Left forelimb (tissue), 1 donor: ENCODE measurements at regions not wholly inside any gene's neighbourhood (a gene's known extent, or its start where the extent isn't known, plus 50 kb on each side); places are given as distances from the start of the nearest gene placed in this dataset.

ENCODE experiments used
- DNase-seq: peaks from one replicate; pipeline ENCODE4 v3.0.0-alpha.2; 2018; ENCODE audit warnings: low spot score

DNA sequence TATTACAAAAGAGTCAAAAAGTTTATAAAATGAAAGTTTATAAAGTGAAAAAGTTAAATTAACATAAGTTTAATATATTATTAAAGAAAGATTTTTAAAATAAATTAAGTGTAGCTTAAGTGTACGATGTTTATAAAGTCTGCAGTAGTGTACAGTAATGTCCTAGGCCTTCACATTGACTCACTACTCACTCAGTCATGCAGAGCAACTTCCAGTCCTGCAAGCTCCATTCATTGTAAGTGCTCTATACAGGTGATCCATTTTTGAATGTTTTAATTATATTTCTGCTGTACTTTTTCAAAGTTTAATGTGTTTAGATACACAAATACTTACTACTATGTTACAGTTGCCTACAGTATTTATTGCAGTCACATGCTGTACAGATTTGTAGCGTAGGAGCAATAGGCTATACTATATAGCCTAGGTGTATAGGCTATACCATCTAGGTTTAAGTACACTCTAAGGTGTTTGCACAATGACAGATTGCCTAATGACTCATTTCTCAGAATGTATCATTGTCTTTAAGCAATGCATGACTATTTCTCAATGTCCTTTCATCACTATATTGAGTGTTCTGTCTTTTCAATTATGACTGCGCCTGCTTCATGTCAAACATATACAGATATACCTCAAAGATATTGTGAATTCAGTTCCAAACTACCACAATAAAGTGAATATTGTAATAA is 1110.3 kb upstream of the MAP3K7 start:
- DNase-seq: no peak

DNA sequence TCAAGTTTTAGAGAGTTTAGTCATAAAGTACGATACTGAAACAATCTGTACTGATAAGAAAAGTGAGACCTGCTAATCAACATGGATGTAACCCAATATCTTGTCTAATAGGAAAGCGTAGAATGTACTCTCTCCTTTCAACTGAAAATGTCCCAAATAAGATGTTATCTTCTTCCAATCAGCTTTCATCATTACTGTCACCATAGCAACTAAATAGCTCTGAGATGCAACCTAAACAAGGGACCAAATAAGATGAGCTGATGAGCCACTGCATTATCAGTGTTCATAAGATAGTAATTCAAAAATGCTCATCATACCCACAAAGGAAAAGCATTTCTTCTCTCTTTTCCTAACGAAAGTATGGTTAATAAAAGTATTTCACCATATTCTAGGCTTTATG is 1108.3 kb upstream of the MAP3K7 start:
- no peak for DNase-seq

DNA sequence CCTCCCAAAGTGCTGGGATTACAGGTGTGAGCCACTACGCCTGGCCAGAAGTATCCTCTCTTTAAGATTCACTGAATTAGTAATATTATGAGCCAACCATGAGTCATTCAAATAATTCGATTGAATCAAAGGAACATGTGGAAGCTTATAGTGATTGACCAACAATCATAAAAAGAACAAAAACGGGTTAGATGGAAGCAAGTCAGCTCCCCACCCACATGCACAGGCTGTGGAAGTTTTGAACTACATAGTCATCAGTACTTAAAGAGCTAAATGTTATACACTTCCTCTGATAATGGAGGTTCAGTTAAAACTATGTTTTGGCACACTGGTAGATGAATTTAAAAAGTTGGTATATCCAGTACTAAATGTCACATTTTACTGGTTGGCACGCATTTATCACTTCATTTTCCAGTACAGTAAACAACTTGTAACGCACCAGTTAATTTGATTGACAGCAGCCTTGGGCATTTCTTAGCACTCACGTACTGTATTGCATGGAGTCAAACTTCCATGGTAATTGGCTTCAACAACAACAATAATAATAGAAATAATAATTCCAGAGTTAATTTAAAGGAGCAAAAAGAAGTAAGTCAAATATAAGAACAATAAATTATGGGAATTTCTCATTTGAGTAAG is 1107.3 kb upstream of the MAP3K7 start:
- DNase-seq: no peak

GRCh38 chr6:91691449-91691848 is 1104.6 kb upstream of the MAP3K7 start:
- no peak for DNase-seq

DNA sequence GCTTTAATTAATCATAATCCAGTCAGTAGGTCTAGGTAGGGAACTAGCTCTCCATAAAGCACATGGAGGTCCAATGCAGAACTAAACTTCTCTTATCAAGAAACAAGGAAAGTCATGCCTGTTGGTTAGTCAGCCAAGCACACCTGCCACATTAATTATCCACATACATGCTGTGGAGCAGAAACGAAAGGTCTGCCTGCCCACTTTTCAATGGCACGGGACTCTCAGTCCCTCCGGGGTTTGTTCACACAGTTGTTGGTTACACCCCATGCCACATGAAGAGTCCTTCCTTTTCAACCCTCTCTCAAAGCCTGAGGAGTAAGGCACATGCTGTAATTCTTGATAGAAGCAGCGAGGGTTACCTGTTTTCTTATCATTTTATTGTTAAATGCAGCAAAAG is 1096.4 kb upstream of the MAP3K7 start:
- no peak for DNase-seq

DNA sequence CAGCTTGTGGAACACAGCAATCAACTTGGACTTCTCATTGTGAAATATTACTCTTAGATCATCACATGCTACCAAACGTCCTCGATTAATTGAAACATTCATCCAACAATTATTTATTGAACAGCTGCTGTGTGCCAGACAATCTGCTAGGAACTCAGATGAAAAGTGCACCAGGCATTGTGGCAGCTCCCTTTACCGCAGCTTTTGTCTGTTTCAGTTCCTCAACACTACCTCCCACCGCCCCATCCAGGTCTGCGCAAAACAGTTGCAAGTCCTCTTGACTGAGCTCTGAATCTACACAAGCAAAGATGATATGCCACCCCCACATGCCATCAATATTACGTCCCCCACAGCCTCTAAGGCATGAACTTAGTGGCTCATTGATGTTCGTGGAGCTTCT is 1094.4 kb upstream of the MAP3K7 start:
- DNase-seq: no peak

- no peak for DNase-seq
These were observed 1092.0 kb upstream of the MAP3K7 start for GRCh38 chr6:91678679-91679446.

- no peak for DNase-seq
These were observed 1085.3 kb upstream of the MAP3K7 start for GRCh38 chr6:91672201-91672600.

DNA sequence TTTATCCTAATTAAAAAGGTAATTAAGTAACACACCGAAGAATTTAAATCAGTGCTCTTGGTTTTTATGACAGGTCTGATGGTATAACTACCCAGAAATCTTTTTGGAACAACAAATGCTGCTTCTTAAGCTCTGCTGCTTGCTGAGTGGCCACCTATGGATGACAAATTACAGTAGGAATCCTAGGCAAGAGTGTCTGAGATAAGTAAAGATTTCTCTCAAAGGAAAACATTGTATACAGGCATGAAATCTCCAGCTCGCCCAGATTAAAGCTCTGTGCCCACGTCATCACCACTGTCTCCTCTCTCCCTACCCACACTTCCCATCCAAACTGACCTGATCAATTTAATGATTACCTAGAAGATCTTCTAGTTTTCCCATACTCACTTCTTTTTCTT is 1083.0 kb upstream of the MAP3K7 start:
- no peak for DNase-seq

GRCh38 chr6:91669154-91669870 is 1082.4 kb upstream of the MAP3K7 start:
- DNase-seq: peak; percentile 68

- DNase-seq: no peak
These were observed 1080.7 kb upstream of the MAP3K7 start for GRCh38 chr6:91667596-91667995.

DNA sequence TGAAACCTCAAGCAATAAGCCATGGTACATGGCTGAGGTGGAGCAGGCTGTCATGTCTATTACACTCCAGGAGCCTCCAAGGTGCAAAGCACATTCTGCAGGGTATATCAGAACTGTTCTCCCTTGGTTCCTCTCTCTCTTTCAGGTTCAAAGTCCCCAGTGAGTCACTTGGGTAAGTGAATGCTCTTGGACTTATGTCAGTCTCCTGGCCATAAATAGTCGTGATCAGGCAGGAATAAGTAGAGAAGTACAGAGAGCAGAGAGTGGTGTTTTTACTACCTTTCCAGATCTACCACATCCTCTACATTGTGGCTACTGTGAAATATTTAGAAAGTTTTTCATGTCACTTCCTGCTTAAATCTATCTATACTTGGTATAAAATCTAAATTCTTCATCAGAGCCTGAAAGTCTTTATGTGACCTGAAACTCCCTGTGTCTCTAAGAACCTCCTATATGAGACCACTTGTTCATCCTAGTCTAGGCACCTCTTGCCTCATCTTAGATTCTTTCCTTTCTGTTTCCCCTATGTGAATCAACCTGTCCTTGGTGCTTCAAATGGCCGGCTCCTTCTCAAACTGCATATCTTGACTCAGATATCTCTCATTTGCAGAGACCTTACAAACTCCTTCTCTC is 1077.6 kb upstream of the MAP3K7 start:
- DNase-seq: no peak

DNA sequence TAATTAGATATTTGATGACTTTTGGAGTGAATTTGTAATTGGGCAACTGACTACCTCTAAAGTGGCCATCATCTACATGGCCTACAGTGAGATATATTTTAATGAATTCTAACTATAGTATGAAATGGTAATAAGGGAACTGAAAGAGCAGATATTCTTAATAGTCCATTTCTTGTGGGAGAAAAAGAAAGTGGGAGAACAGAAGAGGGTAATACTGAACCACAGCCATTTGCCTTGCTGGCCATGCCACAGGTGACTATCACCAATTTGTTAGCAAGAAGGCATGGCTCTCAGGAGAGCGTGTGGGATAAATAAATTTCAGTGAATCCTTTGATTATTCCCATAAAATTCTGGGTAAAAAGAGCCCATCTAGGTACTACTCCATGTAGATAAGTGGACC is 1074.0 kb upstream of the MAP3K7 start:
- DNase-seq: no peak

- DNase-seq: no peak
These were observed 1073.0 kb upstream of the MAP3K7 start for GRCh38 chr6:91659891-91660290.

- DNase-seq: no peak
These were observed 1067.9 kb upstream of the MAP3K7 start for GRCh38 chr6:91654793-91655192.

- no peak for DNase-seq
These were observed 1067.5 kb upstream of the MAP3K7 start for GRCh38 chr6:91654357-91654756.

DNA sequence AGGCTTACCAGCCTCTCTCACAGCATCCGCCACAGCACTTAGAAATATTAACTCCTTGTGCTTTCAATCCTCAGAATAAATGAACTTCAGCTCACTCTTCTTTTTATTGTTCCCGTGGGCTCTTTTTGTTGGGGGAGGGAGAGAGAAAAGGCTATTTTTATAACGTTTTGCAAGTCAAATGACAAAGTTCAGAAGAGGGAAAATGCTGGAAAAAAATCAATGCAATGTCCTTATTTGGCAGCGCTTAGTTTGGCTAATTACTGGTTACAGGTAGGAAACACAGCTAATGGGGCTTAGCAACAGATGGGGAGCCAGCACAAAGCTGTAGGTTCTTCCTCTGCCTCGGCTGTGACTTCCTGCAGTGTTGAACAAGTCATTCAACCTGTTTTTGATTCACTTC is 1067.0 kb upstream of the MAP3K7 start:
- no peak for DNase-seq

- DNase-seq: no peak
These were observed 1066.3 kb upstream of the MAP3K7 start for GRCh38 chr6:91653076-91653723.

DNA sequence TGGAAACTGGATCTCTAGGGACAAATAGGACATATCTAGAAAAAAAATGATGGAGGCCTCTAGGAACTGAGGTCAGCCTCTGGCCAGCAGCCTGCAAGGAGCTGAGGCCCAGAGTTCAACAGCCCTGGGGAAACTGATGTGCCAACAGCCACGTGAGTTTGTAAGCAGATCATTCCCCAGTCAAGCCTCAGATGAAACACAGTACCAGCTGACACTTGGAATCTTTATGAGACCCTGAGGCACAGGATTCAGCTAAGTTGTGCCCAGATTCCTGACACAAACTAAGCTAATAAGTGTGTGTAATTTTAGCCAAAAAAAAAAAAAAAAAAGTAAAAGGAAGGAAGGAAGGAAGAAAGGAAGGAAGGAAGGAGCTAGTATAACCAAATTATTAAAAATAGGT is 1059.8 kb upstream of the MAP3K7 start:
- no peak for DNase-seq

GRCh38 chr6:91645811-91646210 is 1058.9 kb upstream of the MAP3K7 start:
- no peak for DNase-seq

DNA sequence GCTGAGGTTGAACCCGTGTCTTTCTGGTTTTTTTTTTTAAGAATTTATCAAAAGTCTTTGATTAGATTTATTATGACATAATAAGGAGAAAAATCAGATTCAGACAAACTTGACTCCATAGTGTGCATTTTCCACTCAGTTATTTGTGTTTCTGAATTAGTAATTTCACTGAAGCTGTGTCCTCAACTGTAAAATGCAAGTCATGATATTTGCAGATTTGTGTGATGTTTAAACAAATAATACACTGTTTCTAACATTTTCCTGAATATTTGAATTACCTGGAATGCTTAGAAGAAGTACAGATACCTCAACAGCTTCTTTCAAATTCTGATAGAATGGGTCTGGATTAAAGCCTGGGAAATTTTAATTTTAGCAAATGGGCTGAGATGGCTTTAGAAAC is 1050.3 kb upstream of the MAP3K7 start:
- no peak for DNase-seq

- no peak for DNase-seq
These were observed 1047.9 kb upstream of the MAP3K7 start for GRCh38 chr6:91634791-91635190.
